BLaER1 treated with 17β-estradiol and CSF1 and Interleukin-3, amounts not matched to agents 10 nM and 100 nM (cell line): ENCODE measurements at regions not wholly inside any gene's neighbourhood (a gene's known extent, or its start where the extent isn't known, plus 50 kb on each side); places are given as distances from the start of the nearest gene placed in this dataset.
"Not testable (repeated sequence)": the region's sequence is repeated elsewhere in the genome, so short reads cannot be mapped to it uniquely, and the experiment has no call there.

Experiments
- H3K27ac ChIP-seq, 11 experiments: shearing (Covaris generic); formaldehyde crosslinking; 2 replicates each; pipeline ENCODE4 v1.8.1; 2022
- H3K27me3 ChIP-seq, 11 experiments: shearing (Covaris generic); formaldehyde crosslinking; 2 replicates each; pipeline ENCODE4 v1.8.1; 2022
- H3K36me3 ChIP-seq, 11 experiments: shearing (Covaris generic); formaldehyde crosslinking; 2 replicates each; pipeline ENCODE4 v1.8.1; 2022
- H3K4me1 ChIP-seq, 10 experiments: shearing (Covaris generic); formaldehyde crosslinking; 2 replicates each; pipeline ENCODE4 v1.8.1; 2022
- H3K4me2 ChIP-seq, 11 experiments: shearing (Covaris generic); formaldehyde crosslinking; 2 replicates each; pipeline ENCODE4 v1.8.1; 2022
- H3K4me3 ChIP-seq, 10 experiments: shearing (Covaris generic); formaldehyde crosslinking; 2 replicates each; pipeline ENCODE4 v1.8.1; 2022
- H3K9ac ChIP-seq, 11 experiments: shearing (Covaris generic); formaldehyde crosslinking; 2 replicates each; pipeline ENCODE4 v1.8.1; 2022
- H3K9me3 ChIP-seq, 11 experiments: shearing (Covaris generic); formaldehyde crosslinking; replicated peaks in 1 of 11; 2 replicates each; pipeline ENCODE4 v1.8.1; 2022
- H4K20me1 ChIP-seq, 11 experiments: shearing (Covaris generic); formaldehyde crosslinking; 2 replicates each; pipeline ENCODE4 v1.8.1; 2022
- Cebpa-rat ChIP-seq, 11 experiments: shearing (Covaris generic); IDR thresholded peaks; 2 replicates each; pipeline ENCODE4 v1.8.1; 2022

GRCh38 chr6:137677709-137678108 lies 183.5 kb upstream of the OLIG3 start:
- no peak overlapping the region for H3K27ac ChIP-seq
- H3K4me3 ChIP-seq, result no peak overlapping the region
- peaks cover 0 to 8% (median 0%) of the 10 kb centered on the region in 11 experiments; a peak in 1 of 22 replicates for H3K9me3 ChIP-seq
- no peak overlapping the region for H3K9ac ChIP-seq
- peak overlapping the region in 4 of 11 experiments; percentile 16 to 49 (median 42); a peak in 5 of 22 replicates for H3K4me2 ChIP-seq
- H4K20me1 ChIP-seq, result no peaks in the 10 kb centered on the region
- TF ChIP-seq Cebpa-rat (IDR thresholded peaks at IDR 0.05), result peak in 4 of 11 experiments; percentile 19 to 42 (median 24); a peak in 1 of 22 replicates
- no peaks in the 10 kb centered on the region for H3K36me3 ChIP-seq
- H3K4me1 ChIP-seq, result peaks cover 0 to 36% (median 7%) of the 10 kb centered on the region in 10 experiments; a peak in 12 of 20 replicates
- no peaks in the 10 kb centered on the region for H3K27me3 ChIP-seq

- TF ChIP-seq Cebpa-rat (IDR thresholded peaks at IDR 0.05), result no peak
- Histone ChIP-seq H3K27me3 (no peaks in the 10 kb centered on the region), H3K27ac (no peak overlapping the region), H3K9ac (no peak overlapping the region), H3K4me1 (peaks cover 0 to 36% (median 7%) of the 10 kb centered on the region in 10 experiments; a peak in 12 of 20 replicates), H3K4me3 (no peak overlapping the region), H3K36me3 (no peaks in the 10 kb centered on the region), H4K20me1 (no peaks in the 10 kb centered on the region), H3K4me2 (no peak overlapping the region; a peak in 1 of 22 replicates), H3K9me3 (peaks cover 0 to 8% (median 0%) of the 10 kb centered on the region in 11 experiments; a peak in 1 of 22 replicates)
Observed at GRCh38 chr6:137678451-137678850, 184.3 kb upstream of the OLIG3 start.

- no peak for TF ChIP-seq Cebpa-rat (IDR thresholded peaks at IDR 0.05)
- peaks cover 0 to 8% (median 0%) of the 10 kb centered on the region in 11 experiments; a peak in 1 of 22 replicates for H3K9me3 ChIP-seq
- H3K4me1 ChIP-seq, result peaks cover 0 to 33% (median 7%) of the 10 kb centered on the region in 10 experiments; a peak in 12 of 20 replicates
- no peaks in the 10 kb centered on the region for H3K36me3 ChIP-seq
- H3K4me2 ChIP-seq, result peak overlapping the region in 6 of 11 experiments; percentile 28 to 76 (median 38); a peak in 11 of 22 replicates
- H3K4me3 ChIP-seq, result no peak overlapping the region
- no peak overlapping the region for H3K9ac ChIP-seq
- H4K20me1 ChIP-seq, result no peaks in the 10 kb centered on the region
- H3K27me3 ChIP-seq, result no peaks in the 10 kb centered on the region
- peak overlapping the region in 3 of 11 experiments; percentile 0 to 36 (median 25); a peak in 1 of 22 replicates for H3K27ac ChIP-seq
Observed at GRCh38 chr6:137680705-137681346, 186.2 kb upstream of the TNFAIP3 start.

GRCh38 chr6:137681445-137682009 lies 185.5 kb upstream of the TNFAIP3 start:
- Histone ChIP-seq H3K4me3 (no peak overlapping the region), H3K9ac (no peak overlapping the region), H3K27ac (peak overlapping the region in 2 of 11 experiments; percentile 0 to 6; a peak in 1 of 22 replicates), H3K36me3 (no peaks in the 10 kb centered on the region), H3K9me3 (peaks cover 0 to 8% (median 0%) of the 10 kb centered on the region in 11 experiments; a peak in 1 of 22 replicates), H3K4me2 (peak overlapping the region in 3 of 11 experiments; percentile 31 to 76 (median 75); a peak in 3 of 22 replicates), H3K27me3 (no peaks in the 10 kb centered on the region), H4K20me1 (no peaks in the 10 kb centered on the region), H3K4me1 (peaks cover 0 to 40% (median 7%) of the 10 kb centered on the region in 10 experiments; a peak in 12 of 20 replicates)
- TF ChIP-seq Cebpa-rat (IDR thresholded peaks at IDR 0.05), result no peak

GRCh38 chr6:137682658-137683057 lies 184.4 kb upstream of the TNFAIP3 start:
- H4K20me1 ChIP-seq, H3K27me3 ChIP-seq, H3K27ac ChIP-seq, H3K4me2 ChIP-seq, H3K36me3 ChIP-seq, H3K4me3 ChIP-seq, H3K9ac ChIP-seq, H3K9me3 ChIP-seq: not testable (repeated sequence)
- peaks cover 0 to 35% (median 5%) of the 10 kb centered on the region in 10 experiments; a peak in 12 of 20 replicates for H3K4me1 ChIP-seq

GRCh38 chr6:137683916-137684315 lies 183.1 kb upstream of the TNFAIP3 start:
- H3K27ac ChIP-seq, result no peak overlapping the region
- H3K36me3 ChIP-seq, result no peaks in the 10 kb centered on the region
- peaks cover 0 to 8% (median 0%) of the 10 kb centered on the region in 11 experiments; a peak in 1 of 22 replicates for H3K9me3 ChIP-seq
- no peaks in the 10 kb centered on the region for H4K20me1 ChIP-seq
- no peaks in the 10 kb centered on the region for H3K27me3 ChIP-seq
- H3K4me3 ChIP-seq, result no peak overlapping the region
- no peak overlapping the region for H3K4me2 ChIP-seq
- peaks cover 0 to 25% (median 2%) of the 10 kb centered on the region in 10 experiments; a peak in 10 of 20 replicates for H3K4me1 ChIP-seq
- H3K9ac ChIP-seq, result no peak overlapping the region
- no peak for TF ChIP-seq Cebpa-rat (IDR thresholded peaks at IDR 0.05)

GRCh38 chr6:137685798-137686375 lies 181.2 kb upstream of the TNFAIP3 start:
- Histone ChIP-seq H3K4me3 (no peak overlapping the region), H3K4me2 (peak overlapping the region in 3 of 11 experiments; percentile 11 to 29 (median 13); a peak in 3 of 22 replicates), H3K4me1 (peaks cover 0 to 21% (median under 1%) of the 10 kb centered on the region in 10 experiments; a peak in 10 of 20 replicates), H3K27ac (no peak overlapping the region), H3K27me3 (no peaks in the 10 kb centered on the region), H3K9me3 (peaks cover 0 to 8% (median 0%) of the 10 kb centered on the region in 11 experiments; a peak in 1 of 22 replicates), H3K9ac (no peak overlapping the region), H4K20me1 (no peaks in the 10 kb centered on the region), H3K36me3 (no peaks in the 10 kb centered on the region)
- TF ChIP-seq Cebpa-rat (IDR thresholded peaks at IDR 0.05), result no peak

- peaks cover 0 to 16% (median 3%) of the 10 kb centered on the region in 10 experiments; a peak in 9 of 20 replicates for H3K4me1 ChIP-seq
- H3K9ac ChIP-seq, result no peak overlapping the region
- no peaks in the 10 kb centered on the region for H4K20me1 ChIP-seq
- no peaks in the 10 kb centered on the region for H3K27me3 ChIP-seq
- H3K36me3 ChIP-seq, result no peaks in the 10 kb centered on the region
- no peak overlapping the region for H3K27ac ChIP-seq
- no peak for TF ChIP-seq Cebpa-rat (IDR thresholded peaks at IDR 0.05)
- no peak overlapping the region for H3K4me2 ChIP-seq
- H3K9me3 ChIP-seq, result peaks cover 0 to 10% (median 0%) of the 10 kb centered on the region in 11 experiments; a peak in 1 of 22 replicates
- no peak overlapping the region for H3K4me3 ChIP-seq
Observed at GRCh38 chr6:137687818-137688217, 179.2 kb upstream of the TNFAIP3 start.
